Muscle of back (tissue), 3 donors: ENCODE measurements at regions not wholly inside any gene's neighbourhood (a gene's known extent, or its start where the extent isn't known, plus 50 kb on each side); places are given as distances from the start of the nearest gene placed in this dataset.
"Not testable (repeated sequence)": the region's sequence is repeated elsewhere in the genome, so short reads cannot be mapped to it uniquely, and the experiment has no call there.

Experiments
- DNase-seq, 3 donors: peaks; one replicate each; pipeline versions ENCODE4 v3.0.0 to v3.0.0-alpha.2; 2013

DNA sequence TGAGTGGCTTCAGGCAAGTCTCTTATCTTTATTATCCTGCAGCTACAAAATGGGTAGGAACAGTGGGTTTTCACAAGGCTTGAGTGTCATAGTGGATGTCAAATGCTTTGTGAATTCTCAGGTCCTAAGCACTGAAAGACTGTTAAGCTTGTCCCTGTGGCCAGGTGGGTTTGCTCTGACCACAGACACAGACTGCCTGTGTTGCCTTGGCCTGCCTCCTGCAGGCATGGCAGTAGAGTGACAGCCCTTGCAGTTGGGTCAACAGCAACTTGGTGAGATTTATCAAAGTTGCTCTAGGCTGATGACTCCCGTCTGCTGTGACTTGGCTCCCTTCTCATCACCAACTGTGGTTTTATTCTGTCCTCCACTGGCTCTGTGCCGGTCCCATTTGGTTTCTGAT, 520.0 kb upstream of the CCDC196 start:
- no peak for DNase-seq

DNA sequence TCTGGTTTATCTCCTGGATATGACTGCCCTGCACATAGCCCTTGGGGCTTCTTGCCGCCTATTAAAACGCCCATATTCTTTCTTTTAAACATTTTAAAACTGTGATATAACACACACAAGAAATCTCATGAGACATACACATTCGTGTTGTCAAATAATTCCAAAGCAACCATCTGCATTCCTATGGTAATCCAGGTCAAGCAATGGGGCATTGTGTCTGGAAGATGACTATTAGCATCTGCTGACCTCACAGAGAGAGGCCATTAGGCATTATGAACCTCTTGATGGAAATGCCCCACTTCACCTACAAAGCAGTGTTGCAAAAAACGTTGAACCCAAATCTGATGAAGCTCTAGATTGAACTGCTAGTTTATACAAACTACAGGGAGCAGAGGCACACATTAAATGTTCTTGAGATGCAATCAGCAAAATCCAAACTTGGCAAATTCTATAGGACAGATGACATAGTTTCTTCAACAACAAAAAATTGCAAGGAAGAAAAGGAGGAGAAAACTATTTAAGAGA, 513.8 kb upstream of the CCDC196 start:
- DNase-seq = peak in 1 of 3 donors; percentile 12

DNA sequence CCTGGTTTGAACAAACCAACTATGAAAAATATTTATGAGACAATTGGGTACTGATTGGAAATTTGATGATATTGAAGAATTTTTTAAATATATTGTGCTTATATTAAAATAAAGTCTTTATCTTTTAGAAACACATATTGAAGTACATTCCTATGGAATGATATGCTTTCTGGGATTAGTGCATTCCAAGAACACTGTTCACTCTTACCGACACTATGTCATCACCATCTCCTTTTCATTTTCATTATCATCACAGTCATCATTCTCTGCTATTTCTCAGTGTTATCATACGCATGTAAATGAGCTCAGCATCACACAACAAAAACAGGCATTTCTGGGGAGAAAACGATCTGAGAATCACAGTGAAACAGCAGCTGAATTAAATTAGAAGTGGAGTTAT, 513.3 kb upstream of the CCDC196 start:
- DNase-seq = peak in 1 of 3 donors; percentile 62

DNA sequence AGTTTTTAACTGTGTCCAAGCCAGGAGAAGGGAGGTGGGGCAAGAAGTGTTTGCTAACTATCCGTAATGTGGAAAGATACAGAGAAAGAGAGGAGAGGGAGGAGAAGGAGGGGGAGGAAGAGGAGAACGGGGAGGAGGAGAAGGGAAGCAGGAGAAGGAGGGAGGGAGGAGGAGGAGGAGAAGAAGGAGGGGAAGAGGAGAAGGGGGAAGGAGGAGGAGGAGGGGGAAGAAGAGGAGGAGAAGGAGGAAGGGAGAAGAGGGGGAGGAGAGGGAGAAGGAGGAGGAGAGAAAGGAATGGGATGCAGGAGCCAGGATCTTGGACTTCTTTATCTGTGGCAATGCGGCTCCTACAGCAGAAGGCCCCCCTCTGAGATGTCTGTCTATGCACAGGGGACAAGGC, 510.3 kb upstream of the CCDC196 start:
- DNase-seq = no peak

DNA sequence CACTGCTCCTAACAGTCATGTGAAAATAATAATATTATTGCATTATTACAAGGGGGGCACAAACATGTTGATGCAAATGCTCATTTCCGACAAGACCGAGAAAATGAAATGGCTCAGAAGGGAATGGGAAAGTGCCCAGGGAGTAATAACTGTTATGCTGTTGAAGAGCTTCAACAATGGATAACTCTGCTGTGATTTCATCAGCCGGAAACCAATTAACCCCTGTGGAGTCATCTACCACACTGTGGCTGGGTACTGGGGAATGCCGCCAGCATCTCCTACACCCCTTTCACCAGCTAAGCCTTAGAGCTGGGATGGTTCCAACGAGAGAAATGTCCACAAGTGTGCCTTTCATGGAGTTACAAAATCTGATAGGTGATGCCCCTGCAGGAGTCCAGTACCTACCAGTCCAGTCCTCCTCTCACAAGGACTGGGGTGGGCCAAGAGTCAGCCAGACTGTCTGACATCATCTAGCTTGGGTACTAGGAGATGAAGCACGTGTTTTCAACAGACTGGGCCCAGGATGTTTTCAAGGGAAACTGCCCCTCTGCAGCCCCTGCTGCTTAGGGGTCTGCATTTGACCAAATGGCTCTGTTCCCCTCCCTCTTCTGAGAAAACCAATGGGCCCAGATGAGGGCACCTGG, 509.3 kb upstream of the CCDC196 start:
- DNase-seq = no peak

DNA sequence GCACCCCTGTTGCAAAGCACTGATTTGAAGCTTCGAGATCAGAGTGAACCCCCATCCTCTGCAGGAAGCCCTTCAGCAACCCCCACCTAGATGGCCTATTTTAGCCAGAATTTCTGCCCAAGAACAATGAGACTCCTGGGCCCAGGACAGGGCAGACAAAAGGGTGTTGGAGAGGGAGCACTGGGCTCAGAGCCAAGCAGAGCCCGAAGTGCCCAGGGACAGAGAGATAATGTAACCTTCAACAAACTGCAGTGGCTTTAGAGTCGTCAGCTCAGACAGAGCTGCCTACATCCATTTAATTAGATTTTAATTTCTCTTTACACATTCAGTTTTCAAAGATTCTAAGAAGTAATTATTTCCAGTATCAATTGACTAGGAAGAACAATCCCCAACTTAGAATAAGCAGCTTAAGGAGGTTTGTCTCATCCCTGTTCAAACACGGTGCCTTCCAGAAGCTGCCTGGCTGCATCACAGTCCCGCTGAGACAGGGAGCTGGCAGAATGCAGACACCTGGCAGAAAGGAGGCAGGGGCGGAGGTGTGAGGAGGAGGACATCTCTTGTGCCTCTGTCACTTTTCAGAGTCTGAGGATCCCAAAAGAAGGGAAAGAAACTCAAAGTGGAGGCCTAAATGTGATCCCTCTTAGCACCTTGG, 504.9 kb upstream of the CCDC196 start:
- no peak for DNase-seq

DNA sequence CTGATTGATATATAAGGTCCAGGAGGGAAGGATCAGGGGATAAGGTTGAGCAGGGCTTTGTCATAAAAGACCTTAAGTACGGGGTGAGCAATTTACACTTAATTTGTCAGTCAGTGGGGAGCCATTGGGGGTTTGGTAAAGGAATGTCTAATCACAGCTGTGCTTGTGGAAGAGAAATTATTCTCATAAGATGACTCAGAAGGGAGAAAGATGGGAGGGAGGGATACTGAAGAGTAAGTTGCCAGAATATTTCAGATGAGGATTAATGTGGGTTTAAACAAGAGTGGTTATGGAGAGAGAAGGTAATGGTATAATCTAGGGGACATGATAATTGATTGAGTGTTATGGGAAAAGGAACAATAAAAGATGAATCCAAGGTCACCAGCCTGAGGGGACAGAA, 500.1 kb upstream of the CCDC196 start:
- peak in 1 of 3 donors; percentile 8 for DNase-seq

DNA sequence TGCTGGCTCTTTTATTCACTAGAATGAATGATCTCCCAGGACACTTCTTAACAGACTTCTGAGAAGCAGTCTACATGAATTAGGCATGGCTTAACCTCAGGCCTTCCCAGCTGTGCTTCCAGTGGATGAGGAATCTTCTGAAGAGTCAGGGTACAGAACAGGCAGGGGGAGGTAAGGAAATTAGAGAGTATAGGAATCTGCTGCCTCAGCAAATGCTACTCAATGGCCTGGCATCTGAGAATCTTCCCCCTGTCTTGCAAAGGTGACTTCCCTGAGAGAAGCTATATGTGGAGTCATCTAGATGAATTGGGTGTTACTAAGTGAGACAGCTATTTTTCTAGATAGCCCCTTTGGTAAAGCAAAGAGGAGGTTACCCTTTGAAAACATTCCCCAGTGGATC, 496.2 kb upstream of the CCDC196 start:
- no peak for DNase-seq

DNA sequence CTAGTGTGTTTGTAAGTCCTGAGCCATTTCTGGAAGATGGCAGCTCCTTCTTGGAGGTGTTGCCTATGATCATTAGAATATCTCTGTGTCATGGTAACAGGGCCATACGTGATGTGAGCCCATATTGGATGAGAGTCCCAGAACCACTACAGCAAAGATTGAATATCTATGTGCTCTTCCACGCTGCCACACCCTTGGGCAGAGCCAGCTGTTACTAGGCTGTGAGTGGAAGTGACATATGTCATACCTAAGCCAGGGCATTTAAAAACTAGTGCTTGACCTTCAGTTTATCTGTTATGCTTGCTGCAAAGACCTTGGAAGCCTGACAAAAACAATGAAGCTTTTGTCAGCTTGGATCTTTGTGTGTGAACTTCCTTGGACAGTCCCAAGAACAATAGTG, 495.1 kb upstream of the CCDC196 start:
- no peak for DNase-seq

DNA sequence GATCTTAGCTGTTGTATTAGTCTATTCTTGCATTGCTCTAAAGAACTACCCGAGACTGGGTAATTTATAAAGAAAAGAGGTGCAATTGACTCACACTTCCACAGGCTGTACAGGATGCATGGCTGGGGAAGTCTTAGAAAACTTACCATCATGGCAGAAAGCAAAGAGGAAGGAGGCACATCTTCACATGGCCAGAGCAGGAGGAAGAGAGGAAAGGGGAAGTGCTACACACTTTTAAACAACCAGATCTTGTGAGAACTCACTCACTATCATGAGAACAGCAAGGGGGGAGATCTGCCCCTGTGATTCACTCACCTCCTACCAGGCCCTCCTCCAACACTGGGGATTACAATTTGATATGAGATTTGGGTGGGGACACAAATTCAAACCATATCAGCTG, 494.2 kb upstream of the CCDC196 start:
- not testable (repeated sequence) for DNase-seq

DNA sequence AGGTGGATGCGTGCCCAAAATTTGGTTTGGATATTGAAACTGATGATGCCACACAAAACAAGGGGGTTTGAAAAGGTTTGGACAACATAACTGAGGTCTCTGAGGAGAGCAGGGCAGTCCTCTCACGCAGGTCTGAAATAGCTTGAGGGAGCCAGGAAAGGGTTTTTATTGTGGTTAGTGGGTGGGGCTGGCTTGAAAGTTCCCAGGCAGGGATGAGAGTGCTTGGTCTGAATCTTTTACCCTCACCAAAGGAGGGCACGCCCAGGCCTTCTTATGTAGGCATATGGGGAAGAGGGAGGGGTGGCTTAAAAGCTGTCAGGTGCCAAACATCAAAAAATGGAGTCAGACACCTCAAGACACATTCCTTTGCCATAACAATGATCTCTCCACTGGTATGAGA, 493.1 kb upstream of the CCDC196 start:
- DNase-seq = no peak

DNA sequence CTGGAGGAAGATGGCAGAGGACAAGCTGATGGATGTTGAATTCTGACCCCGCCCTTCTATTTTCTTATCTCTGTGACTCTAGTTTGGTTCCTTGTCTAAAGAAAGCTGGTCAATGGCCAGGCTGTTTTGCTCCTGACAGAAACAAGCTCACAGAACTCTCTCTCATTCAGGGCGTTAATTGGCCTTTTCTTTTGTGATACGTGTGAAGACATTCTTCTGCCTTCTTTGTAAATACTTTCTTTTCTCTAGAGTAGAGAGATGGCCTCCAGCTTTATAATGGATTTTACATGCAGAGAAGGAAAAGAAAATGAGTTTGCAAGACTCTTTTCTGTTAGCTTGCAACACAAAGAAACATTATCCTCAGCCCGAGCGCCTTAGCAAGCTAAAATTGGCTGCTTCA, 492.2 kb upstream of the CCDC196 start:
- peak in 2 of 3 donors; percentile 27 to 43 for DNase-seq

DNA sequence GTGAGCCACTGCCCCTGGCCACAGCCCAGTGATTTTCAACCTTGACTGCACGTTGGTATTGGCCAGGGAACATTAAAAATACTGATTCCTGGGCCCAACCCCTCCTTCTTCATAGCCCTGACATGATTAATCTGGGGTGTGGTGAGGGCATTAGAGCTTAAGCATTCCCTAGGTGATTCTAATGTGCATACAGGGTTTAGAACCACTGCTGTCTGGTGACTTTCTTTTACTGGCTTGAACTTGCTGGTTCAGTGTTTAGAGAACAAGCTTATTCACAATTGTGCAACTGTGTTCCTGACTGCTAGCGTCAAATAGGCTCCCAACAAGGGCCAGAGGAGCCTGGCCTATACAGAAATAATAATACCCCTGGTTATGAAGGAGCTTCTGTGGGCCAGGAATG, 488.8 kb upstream of the CCDC196 start:
- no peak for DNase-seq

DNA sequence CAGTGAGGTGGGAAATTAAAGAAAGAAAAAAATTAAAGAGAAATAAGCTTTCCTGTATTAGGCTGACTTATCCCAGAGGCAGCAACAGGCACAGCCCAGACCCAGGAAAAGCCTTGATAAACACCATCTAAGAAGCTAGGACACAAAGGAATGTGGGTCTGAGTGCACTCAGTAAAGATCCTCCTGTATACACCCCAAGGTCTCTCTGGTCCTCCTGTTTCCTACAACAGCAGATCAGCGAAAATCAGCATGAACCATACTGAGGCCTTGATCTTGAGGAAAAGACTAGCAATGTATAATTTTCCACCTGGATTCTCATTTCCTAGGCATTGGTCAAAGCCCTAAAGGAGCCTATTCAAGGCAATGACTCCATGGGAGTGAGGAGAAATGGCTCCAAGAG, 486.3 kb upstream of the CCDC196 start:
- DNase-seq = no peak

DNA sequence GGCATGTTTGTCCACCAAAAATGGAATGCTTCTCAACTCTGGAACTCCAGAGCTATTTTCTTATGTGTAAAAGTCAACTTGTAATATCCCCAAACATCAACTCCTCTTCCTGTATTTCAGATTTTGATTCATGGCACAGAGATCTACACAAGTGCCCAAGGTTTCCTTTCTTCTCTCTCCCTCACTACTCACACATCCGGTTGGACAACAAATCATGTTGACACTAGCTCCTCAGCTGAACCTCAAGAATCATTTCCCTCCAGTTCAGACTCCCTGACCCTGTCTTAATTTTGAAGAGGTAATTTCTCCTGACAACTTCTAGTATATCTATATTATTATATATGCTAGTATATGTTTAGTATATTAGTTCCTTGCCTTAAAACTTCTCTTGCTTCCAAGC, 485.4 kb upstream of the CCDC196 start:
- DNase-seq = no peak

DNA sequence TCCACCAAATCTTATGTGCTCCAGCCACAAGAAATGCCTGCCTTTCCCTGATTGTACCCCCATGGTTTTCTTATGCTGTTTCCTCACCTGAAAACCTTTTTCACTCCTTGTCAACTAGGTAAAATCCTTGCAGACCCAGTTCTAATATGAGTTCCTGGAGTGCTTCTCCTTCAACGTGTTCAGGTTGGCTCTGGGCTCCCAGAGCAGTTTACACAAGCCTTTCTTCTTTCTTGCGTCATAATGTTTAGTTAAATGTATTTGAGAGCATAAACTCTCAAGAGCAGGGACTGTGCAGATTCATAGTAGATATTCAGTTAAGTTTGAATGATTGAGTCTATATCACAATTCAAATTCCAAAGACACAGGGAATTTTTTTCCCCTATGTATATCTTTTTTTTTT, 484.8 kb upstream of the CCDC196 start:
- DNase-seq = no peak

DNA sequence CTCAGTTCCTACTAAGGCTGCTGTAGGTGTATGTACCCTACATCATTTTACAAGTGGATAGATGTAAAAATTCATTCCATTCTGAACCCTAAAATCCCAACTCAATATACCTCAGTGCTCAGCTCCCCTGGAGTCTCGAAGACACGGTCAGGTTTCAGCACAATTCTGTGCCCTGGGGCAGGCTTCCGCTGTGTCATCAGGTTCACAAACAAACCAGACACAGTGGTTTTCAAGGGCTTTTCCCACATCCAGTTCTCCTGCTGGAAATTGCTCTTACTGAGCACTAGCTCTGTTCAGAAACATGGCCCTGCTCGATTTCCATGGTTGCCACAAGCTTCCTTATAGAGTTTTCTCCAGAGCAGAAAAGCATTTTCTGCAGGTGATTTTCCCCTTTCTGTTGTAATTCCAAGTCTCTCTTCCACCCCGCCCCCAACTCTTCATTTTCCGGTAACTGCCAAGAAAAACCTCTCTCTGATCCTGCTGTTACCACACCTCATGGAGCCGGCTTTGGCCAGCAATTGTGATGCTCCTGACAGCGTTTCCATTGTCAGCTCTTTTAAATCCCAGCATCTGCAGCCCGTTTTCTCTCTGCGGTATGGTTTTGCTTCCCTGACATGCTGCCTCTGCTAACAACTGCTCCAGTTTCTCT, 483.0 kb upstream of the CCDC196 start:
- DNase-seq = no peak

DNA sequence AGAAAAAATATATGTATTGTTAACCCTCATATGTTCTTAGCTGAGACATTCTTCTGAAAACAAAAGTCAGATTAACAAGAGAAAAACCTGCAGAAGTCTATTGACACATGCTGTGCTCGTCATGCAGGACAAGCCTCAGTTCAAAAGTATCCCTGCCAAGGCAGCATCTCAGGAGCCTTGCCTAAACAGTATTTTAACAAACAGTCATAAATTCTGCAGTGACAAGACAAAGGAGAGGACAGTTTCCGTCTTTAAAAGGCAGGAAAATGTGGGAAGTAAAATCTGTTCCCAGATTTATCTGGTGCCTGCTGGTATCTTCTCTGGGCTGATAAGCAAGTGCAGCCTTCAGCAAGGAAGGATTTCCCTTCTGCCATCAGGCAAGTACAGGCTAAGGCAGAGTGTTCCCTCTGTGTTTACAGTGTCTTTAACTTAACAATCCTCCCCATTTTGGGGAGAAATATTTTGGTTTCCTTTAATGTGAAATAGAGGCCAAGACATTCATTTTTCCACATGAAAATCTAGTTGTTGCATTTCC, 480.2 kb upstream of the CCDC196 start:
- DNase-seq = no peak

DNA sequence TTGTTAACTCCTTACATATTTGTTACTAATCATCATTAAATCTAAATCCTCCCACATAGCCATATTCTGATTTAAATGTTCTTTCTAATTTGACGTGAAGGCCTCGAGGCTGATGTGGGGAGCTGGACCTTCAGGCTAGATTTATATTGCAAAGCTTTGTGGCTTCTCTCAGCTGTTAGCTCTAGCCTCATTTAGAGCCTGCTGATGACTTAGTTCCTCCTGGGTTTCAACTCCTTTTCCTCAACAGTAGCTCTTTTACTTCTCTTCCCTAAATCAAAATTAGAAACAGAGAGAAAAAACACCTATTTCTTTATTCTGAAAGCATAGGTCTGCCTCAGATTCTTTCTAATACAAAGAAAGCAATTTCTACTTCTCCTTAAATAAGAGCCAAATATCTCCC, 477.5 kb upstream of the CCDC196 start:
- DNase-seq = peak in 1 of 3 donors; percentile 3

DNA sequence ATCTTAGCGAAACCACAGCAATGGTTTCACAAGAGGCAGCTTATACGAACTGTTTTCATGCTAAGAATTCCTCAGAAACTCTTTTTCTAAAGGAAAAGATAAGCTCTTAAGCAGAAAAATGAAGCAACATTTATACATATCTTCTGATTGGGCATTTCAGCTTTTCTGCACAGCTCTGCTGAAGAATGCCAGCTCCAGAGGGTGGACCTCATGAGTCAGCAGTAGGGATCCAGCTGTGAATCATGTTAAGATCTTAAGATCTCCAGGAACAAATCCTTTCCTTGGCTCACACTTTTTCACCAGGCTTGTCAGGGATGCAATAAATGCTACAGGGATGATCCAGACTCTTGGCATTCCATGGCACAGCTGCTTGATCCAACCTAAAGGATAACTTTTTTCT, 477.1 kb upstream of the CCDC196 start:
- peak in 2 of 3 donors; percentile 15 to 33 for DNase-seq

DNA sequence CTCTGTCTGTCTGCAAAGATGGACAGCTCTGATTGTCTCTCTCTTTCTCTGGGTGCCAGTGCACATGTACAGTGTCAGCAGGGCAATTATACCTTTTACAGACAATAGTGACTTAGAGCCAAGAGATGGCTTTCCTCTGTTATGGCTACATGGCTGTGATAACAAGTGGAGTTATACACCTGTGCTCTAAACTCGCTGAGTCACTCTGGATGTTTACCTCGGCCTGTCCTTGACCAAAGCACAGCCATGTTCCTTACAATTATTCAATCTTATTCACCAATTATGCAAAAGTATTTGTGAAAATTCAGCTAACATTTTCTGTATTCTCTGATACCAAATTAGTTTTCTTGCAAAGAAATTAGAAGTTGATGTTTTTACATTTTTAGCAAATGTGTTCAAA, 475.5 kb upstream of the CCDC196 start:
- DNase-seq = no peak

DNA sequence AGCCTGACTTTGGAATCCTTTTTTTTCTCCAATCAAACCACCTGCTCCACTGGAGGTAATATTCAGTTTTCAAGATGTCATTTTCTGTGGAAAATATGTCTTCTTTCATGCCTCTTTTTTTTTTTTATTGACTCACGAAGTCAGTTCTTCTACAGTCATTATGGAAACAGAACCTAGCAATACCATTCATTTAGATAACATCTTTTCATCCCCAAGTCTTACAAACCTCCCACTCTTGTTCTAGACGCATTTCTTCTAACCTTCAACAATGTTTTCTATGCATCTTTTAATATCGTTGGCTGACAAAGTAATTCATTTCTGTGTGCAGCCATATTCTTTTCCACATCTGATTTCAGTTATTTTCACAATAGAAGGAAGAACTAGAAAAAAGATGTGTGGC, 474.3 kb upstream of the CCDC196 start:
- peak in 1 of 3 donors; percentile 3 for DNase-seq

DNA sequence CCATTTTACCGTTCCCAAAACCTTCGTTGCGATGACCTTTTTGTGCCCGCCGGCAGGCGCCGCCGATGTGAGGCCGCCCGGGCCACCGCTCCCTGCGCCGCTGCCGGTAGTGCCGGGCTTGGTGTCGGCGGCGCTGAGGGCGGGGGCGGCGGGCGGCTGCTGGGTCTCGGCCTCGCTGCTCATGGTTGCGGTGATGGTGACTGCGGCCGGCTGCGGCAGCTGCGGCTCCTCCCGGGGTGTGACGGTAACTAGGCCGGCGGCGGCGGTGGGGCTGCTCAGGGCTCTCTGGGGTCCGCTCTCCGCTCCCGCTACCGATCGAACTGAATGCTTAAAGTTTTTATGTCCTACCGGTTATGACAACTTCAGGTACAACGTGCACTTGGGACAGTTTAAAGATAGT, 472.6 kb upstream of the CCDC196 start:
- DNase-seq = not testable (repeated sequence)
